ENCODE measurements at regions not wholly inside any gene's neighbourhood (a gene's known extent, or its start where the extent isn't known, plus 50 kb on each side); places are given as distances from the start of the nearest gene placed in this dataset.

- intact Hi-C loops (cut with micrococcal nuclease; ENCODE audit: unreplicated experiment), result no loop called here
- no peak overlapping the region for H3K27ac ChIP-seq
- no peaks in the 10 kb centered on the region for H3K27me3 ChIP-seq (ENCODE audit: insufficient read depth, low read depth)
Observed at GRCh38 chr5:96326902-96327301, 106.1 kb downstream of the PCSK1 start.

GRCh38 chr5:96324708-96325107 lies 108.3 kb downstream of the PCSK1 start:
- peak; percentile 36 to 87 for DNase-seq
- Histone ChIP-seq H2AFZ (no peak overlapping the region), H3K4me1 (replicated peaks; ENCODE audit: insufficient read depth) (peaks cover 28% of the 10 kb centered on the region), H3K9me2 (ENCODE audit: insufficient read depth) (no peaks in the 10 kb centered on the region), H3F3A (ENCODE audit: insufficient read depth, low read depth) (no peaks in the 10 kb centered on the region; the same call in none of the 2 replicates), H3K4me3 (no peak overlapping the region), H4K20me1 (ENCODE audit: insufficient read depth) (no peaks in the 10 kb centered on the region), H3K27ac (peak overlapping the region; percentile 57; the same call in 1 of the 2 replicates), H3K79me2 (ENCODE audit: low read depth) (no peaks in the 10 kb centered on the region), H3K4me2 (no peak overlapping the region), H3K36me3 (ENCODE audit: low read depth) (no peaks in the 10 kb centered on the region), H3K9me3 (ENCODE audit: insufficient read depth, low read depth) (peaks cover 4% of the 10 kb centered on the region), H3K27me3 (ENCODE audit: insufficient read depth, low read depth) (no peaks in the 10 kb centered on the region)
- intact Hi-C loops (cut with micrococcal nuclease; ENCODE audit: unreplicated experiment), result no loop called here
- TF ChIP-seq CTCF (conservative IDR thresholded peaks at IDR 0.05) (no peak), EZH2 (IDR thresholded peaks at IDR 0.05; ENCODE audit: low read depth) (no peak)
- ChIA-PET CTCF (no interaction called here), POLR2A (ENCODE audit: unreplicated experiment) (no interaction called here)
- BruUV-seq (replicated peaks), result no TSS peak

More at GRCh38 chr5:96326902-96327301, 106.1 kb downstream of the PCSK1 start:
- Histone ChIP-seq H3K4me2 (no peak overlapping the region), H3K36me3 (ENCODE audit: low read depth) (no peaks in the 10 kb centered on the region), H3K4me1 (replicated peaks; ENCODE audit: insufficient read depth) (peaks cover 24% of the 10 kb centered on the region), H2AFZ (no peak overlapping the region), H3K9me3 (ENCODE audit: insufficient read depth, low read depth) (peaks cover 4% of the 10 kb centered on the region), H3K4me3 (no peak overlapping the region), H3F3A (ENCODE audit: insufficient read depth, low read depth) (no peaks in the 10 kb centered on the region; the same call in none of the 2 replicates), H3K9me2 (ENCODE audit: insufficient read depth) (no peaks in the 10 kb centered on the region), H4K20me1 (ENCODE audit: insufficient read depth) (no peaks in the 10 kb centered on the region), H3K79me2 (ENCODE audit: low read depth) (no peaks in the 10 kb centered on the region)
- ChIA-PET POLR2A (ENCODE audit: unreplicated experiment) (no interaction called here), CTCF (no interaction called here)
- no TSS peak for BruUV-seq (replicated peaks)
- TF ChIP-seq EZH2 (IDR thresholded peaks at IDR 0.05; ENCODE audit: low read depth) (no peak), CTCF (conservative IDR thresholded peaks at IDR 0.05) (no peak)
- DNase-seq, result no peak

GRCh38 chr5:96322865-96323264 lies 110.2 kb downstream of the PCSK1 start:
- Histone ChIP-seq H3F3A (ENCODE audit: insufficient read depth, low read depth) (no peaks in the 10 kb centered on the region; the same call in none of the 2 replicates), H3K9me2 (ENCODE audit: insufficient read depth) (no peaks in the 10 kb centered on the region), H3K27ac (no peak overlapping the region), H2AFZ (no peak overlapping the region), H3K4me3 (no peak overlapping the region), H3K27me3 (ENCODE audit: insufficient read depth, low read depth) (no peaks in the 10 kb centered on the region), H3K4me2 (no peak overlapping the region), H3K9me3 (ENCODE audit: insufficient read depth, low read depth) (peaks cover 4% of the 10 kb centered on the region), H3K79me2 (ENCODE audit: low read depth) (no peaks in the 10 kb centered on the region), H3K4me1 (replicated peaks; ENCODE audit: insufficient read depth) (peaks cover 28% of the 10 kb centered on the region), H4K20me1 (ENCODE audit: insufficient read depth) (no peaks in the 10 kb centered on the region), H3K36me3 (ENCODE audit: low read depth) (no peaks in the 10 kb centered on the region)
- no TSS peak for BruUV-seq (replicated peaks)
- ChIA-PET POLR2A (ENCODE audit: unreplicated experiment) (no interaction called here), CTCF (no interaction called here)
- no peak for TF ChIP-seq EZH2 (IDR thresholded peaks at IDR 0.05; ENCODE audit: low read depth)
- TF ChIP-seq CTCF (conservative IDR thresholded peaks at IDR 0.05), result no peak
- DNase-seq, result no peak
- intact Hi-C loops (cut with micrococcal nuclease; ENCODE audit: unreplicated experiment), result no loop called here
